ENCODE measurements at regions not wholly inside any gene's neighbourhood (a gene's known extent, or its start where the extent isn't known, plus 50 kb on each side); places are given as distances from the start of the nearest gene placed in this dataset.

- no peak overlapping the region for H3K27ac ChIP-seq (ENCODE audit: low read depth, low read length, poor library complexity, severe bottlenecking)
- H3K79me2 ChIP-seq (ENCODE audit: insufficient read depth, low read length), result no peaks in the 10 kb centered on the region
- H3K4me1 ChIP-seq (ENCODE audit: insufficient read depth, low read length, severe bottlenecking), result no peaks in the 10 kb centered on the region
- no peaks in the 10 kb centered on the region for H3F3A ChIP-seq (ENCODE audit: insufficient read depth, low read length)
- TF ChIP-seq CTCF (IDR thresholded peaks at IDR 0.05; ENCODE audit: low read length), result no peak
- TF ChIP-seq EZH2 (IDR thresholded peaks at IDR 0.05; ENCODE audit: borderline replicate concordance, low read length), result no peak
- no peaks in the 10 kb centered on the region for H3K9me2 ChIP-seq (ENCODE audit: low read depth, low read length)
- no peaks in the 10 kb centered on the region for H3K36me3 ChIP-seq (ENCODE audit: insufficient read depth, low read length)
- no peak overlapping the region for H3K9ac ChIP-seq (ENCODE audit: low read length)
- H3K9me3 ChIP-seq (ENCODE audit: low read length), result no peaks in the 10 kb centered on the region
- H3K4me2 ChIP-seq (ENCODE audit: low read length), result no peak overlapping the region
- H3K27me3 ChIP-seq (ENCODE audit: insufficient read depth, low read length), result no peaks in the 10 kb centered on the region
- H2AFZ ChIP-seq (ENCODE audit: low read length), result no peak overlapping the region
- no peaks in the 10 kb centered on the region for H4K20me1 ChIP-seq (ENCODE audit: insufficient read depth, low read length)
- no peak overlapping the region for H3K4me3 ChIP-seq (ENCODE audit: low read depth, low read length, poor library complexity, severe bottlenecking)
Measured at GRCh38 chr9:30048396-30048795, 2336.0 kb upstream of the ACO1 start.

GRCh38 chr9:30058463-30058862 is 2326.0 kb upstream of the ACO1 start:
- Histone ChIP-seq H3K79me2 (ENCODE audit: insufficient read depth, low read length) (no peaks in the 10 kb centered on the region), H3K27ac (ENCODE audit: low read depth, low read length, poor library complexity, severe bottlenecking) (no peak overlapping the region), H3K4me1 (ENCODE audit: insufficient read depth, low read length, severe bottlenecking) (no peaks in the 10 kb centered on the region), H3K4me3 (ENCODE audit: low read depth, low read length, poor library complexity, severe bottlenecking) (no peak overlapping the region), H3K9me2 (ENCODE audit: low read depth, low read length) (no peaks in the 10 kb centered on the region), H3F3A (ENCODE audit: insufficient read depth, low read length) (no peaks in the 10 kb centered on the region), H3K9me3 (ENCODE audit: low read length) (no peaks in the 10 kb centered on the region), H3K9ac (ENCODE audit: low read length) (no peak overlapping the region), H2AFZ (ENCODE audit: low read length) (no peak overlapping the region), H4K20me1 (ENCODE audit: insufficient read depth, low read length) (no peaks in the 10 kb centered on the region), H3K36me3 (ENCODE audit: insufficient read depth, low read length) (no peaks in the 10 kb centered on the region), H3K4me2 (ENCODE audit: low read length) (no peak overlapping the region), H3K27me3 (ENCODE audit: insufficient read depth, low read length) (no peaks in the 10 kb centered on the region)
- TF ChIP-seq EZH2 (IDR thresholded peaks at IDR 0.05; ENCODE audit: borderline replicate concordance, low read length), result no peak
- no peak for TF ChIP-seq CTCF (IDR thresholded peaks at IDR 0.05; ENCODE audit: low read length)

GRCh38 chr9:30060976-30061375 is 2323.5 kb upstream of the ACO1 start:
- TF ChIP-seq EZH2 (IDR thresholded peaks at IDR 0.05; ENCODE audit: borderline replicate concordance, low read length) (no peak), CTCF (IDR thresholded peaks at IDR 0.05; ENCODE audit: low read length) (no peak)
- Histone ChIP-seq H4K20me1 (ENCODE audit: insufficient read depth, low read length) (no peaks in the 10 kb centered on the region), H3K9me3 (ENCODE audit: low read length) (no peaks in the 10 kb centered on the region), H3K4me3 (ENCODE audit: low read depth, low read length, poor library complexity, severe bottlenecking) (no peak overlapping the region), H3K27ac (ENCODE audit: low read depth, low read length, poor library complexity, severe bottlenecking) (no peak overlapping the region), H3F3A (ENCODE audit: insufficient read depth, low read length) (no peaks in the 10 kb centered on the region), H3K36me3 (ENCODE audit: insufficient read depth, low read length) (no peaks in the 10 kb centered on the region), H3K27me3 (ENCODE audit: insufficient read depth, low read length) (no peaks in the 10 kb centered on the region), H3K79me2 (ENCODE audit: insufficient read depth, low read length) (no peaks in the 10 kb centered on the region), H2AFZ (ENCODE audit: low read length) (no peak overlapping the region), H3K9ac (ENCODE audit: low read length) (no peak overlapping the region), H3K4me2 (ENCODE audit: low read length) (no peak overlapping the region), H3K4me1 (ENCODE audit: insufficient read depth, low read length, severe bottlenecking) (no peaks in the 10 kb centered on the region), H3K9me2 (ENCODE audit: low read depth, low read length) (no peaks in the 10 kb centered on the region)
